Peyer's patch (tissue), 4 donors: ENCODE measurements at regions not wholly inside any gene's neighbourhood (a gene's known extent, or its start where the extent isn't known, plus 50 kb on each side); places are given as distances from the start of the nearest gene placed in this dataset.

ENCODE experiments used
- DNase-seq, 3 donors: peaks; one replicate each; pipeline ENCODE4 v3.0.0-alpha.2; 2017 to 2019
- H3K27ac ChIP-seq, 4 donors: fragments of 200-600 bp; sonication (generic); one replicate each; pipeline ENCODE4 v1.5.1; 2016 to 2019
- H3K27me3 ChIP-seq, 2 donors: fragments of 200-600 bp; sonication (generic); one replicate each; pipeline ENCODE4 v1.5.1; 2019
- H3K36me3 ChIP-seq, 3 donors: fragments of 200-600 bp; sonication (generic); one replicate each; pipeline ENCODE4 v1.5.1; 2016 to 2019
- H3K4me1 ChIP-seq, 4 donors: fragments of 200-600 bp; sonication (generic); one replicate each; pipeline ENCODE4 v1.5.1; 2016 to 2019
- H3K4me3 ChIP-seq, 4 donors: fragments of 200-600 bp; sonication (generic); 1 replicate in 3 of 4; 2 replicates in 1 of 4; pipeline ENCODE4 v1.5.1; 2016 to 2019; ENCODE audit warnings: mild to moderate bottlenecking in 1 of 4
- H3K9me3 ChIP-seq, 4 donors: fragments of 200-600 bp; sonication (generic); one replicate each; pipeline ENCODE4 v1.5.1; 2016 to 2019; ENCODE audit warnings: mild to moderate bottlenecking in 1 of 4
- POLR2A ChIP-seq, 2 donors: fragments of 450-650 bp; IDR thresholded peaks; one replicate each; pipeline ENCODE4 v1.5.1; 2017; ENCODE audit warnings: antibody characterized with exemption in 2 of 2, mild to moderate bottlenecking in 2 of 2, moderate library complexity in 2 of 2
- TF ChIP-seq, protein P1 (sequence below), 6 experiments: fragments of 450-650 bp in 4 of 6; fragments of 200-600 bp in 2 of 6; sonication (generic) in 1 of 6; IDR thresholded peaks; one replicate each; pipeline ENCODE4 v1.5.1; 2017 to 2019; ENCODE audit warnings: antibody characterized with exemption in 6 of 6, mild to moderate bottlenecking in 3 of 6, moderate library complexity in 1 of 6

DNA sequence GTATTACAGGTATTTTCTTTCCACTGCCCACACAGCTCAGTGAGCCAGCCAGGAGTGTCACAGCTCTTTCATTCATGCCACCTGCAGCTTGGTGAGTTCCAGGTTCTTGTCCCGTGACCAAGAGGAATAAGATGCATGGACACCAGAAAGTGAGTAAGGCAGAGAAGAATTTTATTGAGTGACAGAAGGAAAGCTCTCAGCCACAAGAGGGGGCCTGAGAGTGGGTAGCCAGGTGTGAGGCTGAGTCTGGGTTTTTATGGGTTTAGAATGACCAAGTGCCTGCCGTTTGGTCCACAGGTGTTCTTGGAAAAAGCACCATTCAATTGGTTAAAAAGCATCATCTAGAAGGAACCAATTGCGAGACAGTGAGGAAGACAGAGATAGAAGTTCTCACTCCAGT lies 1097.1 kb upstream of the SLC39A10 start:
- TF ChIP-seq, protein P1, sequence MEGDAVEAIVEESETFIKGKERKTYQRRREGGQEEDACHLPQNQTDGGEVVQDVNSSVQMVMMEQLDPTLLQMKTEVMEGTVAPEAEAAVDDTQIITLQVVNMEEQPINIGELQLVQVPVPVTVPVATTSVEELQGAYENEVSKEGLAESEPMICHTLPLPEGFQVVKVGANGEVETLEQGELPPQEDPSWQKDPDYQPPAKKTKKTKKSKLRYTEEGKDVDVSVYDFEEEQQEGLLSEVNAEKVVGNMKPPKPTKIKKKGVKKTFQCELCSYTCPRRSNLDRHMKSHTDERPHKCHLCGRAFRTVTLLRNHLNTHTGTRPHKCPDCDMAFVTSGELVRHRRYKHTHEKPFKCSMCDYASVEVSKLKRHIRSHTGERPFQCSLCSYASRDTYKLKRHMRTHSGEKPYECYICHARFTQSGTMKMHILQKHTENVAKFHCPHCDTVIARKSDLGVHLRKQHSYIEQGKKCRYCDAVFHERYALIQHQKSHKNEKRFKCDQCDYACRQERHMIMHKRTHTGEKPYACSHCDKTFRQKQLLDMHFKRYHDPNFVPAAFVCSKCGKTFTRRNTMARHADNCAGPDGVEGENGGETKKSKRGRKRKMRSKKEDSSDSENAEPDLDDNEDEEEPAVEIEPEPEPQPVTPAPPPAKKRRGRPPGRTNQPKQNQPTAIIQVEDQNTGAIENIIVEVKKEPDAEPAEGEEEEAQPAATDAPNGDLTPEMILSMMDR (IDR thresholded peaks at IDR 0.05): no peak
- TF ChIP-seq POLR2A (IDR thresholded peaks at IDR 0.05): no peak

DNA sequence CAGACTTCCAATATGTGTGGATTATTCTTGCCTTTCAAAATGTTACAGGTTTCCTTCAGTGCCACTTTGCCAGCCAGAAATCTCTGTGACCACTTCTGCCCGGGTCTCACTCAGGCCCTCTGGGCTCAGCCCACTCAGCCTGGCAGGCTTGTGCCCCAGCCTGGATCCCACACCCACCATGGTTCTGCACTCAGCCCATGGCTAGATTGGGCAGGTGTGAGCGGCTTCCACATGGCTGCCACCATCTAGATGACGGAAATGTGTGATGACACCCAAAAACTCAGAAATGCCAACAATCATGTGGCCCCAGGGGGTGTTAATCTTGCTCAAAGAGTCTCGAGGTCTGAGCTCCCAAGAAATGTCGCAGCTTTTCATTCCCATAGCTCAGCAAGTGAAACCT lies 1097.5 kb upstream of the SLC39A10 start:
- no peak for TF ChIP-seq POLR2A (IDR thresholded peaks at IDR 0.05)
- TF ChIP-seq, protein P1 (IDR thresholded peaks at IDR 0.05): no peak
- no peaks in the 10 kb centered on the region for H3K36me3 ChIP-seq
- H3K4me1 ChIP-seq: no peaks in the 10 kb centered on the region
- no peak overlapping the region for H3K27ac ChIP-seq
- H3K27me3 ChIP-seq: no peaks in the 10 kb centered on the region
- DNase-seq: no peak
- no peak overlapping the region for H3K4me3 ChIP-seq
- no peaks in the 10 kb centered on the region for H3K9me3 ChIP-seq

More for the DNA sequence above, 1097.1 kb upstream of the SLC39A10 start:
- H3K4me3 ChIP-seq: no peak overlapping the region
- H3K36me3 ChIP-seq: no peaks in the 10 kb centered on the region
- no peak overlapping the region for H3K27ac ChIP-seq
- H3K27me3 ChIP-seq: no peaks in the 10 kb centered on the region
- DNase-seq: no peak
- no peaks in the 10 kb centered on the region for H3K4me1 ChIP-seq
- H3K9me3 ChIP-seq: no peaks in the 10 kb centered on the region

DNA sequence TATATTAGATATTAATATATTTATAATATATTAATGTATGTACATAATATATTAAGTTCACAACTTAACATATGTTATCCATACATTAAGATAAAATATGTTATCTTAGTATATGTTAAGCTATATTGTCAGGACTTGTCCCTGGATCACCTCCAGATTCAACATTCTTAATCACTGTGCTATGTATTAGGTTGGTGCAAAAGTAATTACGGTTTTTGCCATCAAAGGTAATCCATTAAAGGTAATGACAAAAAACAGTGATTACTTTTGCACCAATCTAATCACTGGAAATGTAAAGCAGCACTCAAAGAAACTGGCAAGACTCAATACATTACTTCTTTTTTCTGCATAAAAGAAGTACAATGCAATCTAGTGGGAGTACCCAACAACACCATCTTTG lies 1099.0 kb upstream of the SLC39A10 start:
- no peaks in the 10 kb centered on the region for H3K9me3 ChIP-seq
- no peaks in the 10 kb centered on the region for H3K27me3 ChIP-seq
- no peak for DNase-seq
- H3K36me3 ChIP-seq: no peaks in the 10 kb centered on the region
- H3K4me3 ChIP-seq: no peak overlapping the region
- H3K27ac ChIP-seq: no peak overlapping the region
- no peaks in the 10 kb centered on the region for H3K4me1 ChIP-seq
- TF ChIP-seq, protein P1 (IDR thresholded peaks at IDR 0.05): no peak
- TF ChIP-seq POLR2A (IDR thresholded peaks at IDR 0.05): no peak

DNA sequence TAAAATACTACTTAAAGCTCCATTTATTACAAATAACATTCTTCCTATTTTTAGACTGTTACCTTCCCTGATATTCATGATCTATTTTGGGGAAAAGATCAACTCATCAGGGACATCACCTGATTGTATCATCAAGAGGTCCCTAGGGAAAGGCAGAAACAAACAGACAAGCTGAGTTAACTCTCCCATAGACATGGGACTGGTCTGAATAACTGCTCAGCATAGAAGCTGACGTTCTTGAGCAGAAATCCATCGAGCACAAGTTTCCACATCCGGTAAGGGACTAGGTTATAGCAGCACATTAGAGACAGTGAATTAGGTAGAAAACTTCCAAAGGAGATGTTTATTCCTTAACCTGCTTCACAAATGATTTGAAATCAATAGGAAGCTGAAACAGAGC lies 1100.4 kb upstream of the SLC39A10 start:
- DNase-seq: no peak
- no peaks in the 10 kb centered on the region for H3K27me3 ChIP-seq
- no peak for TF ChIP-seq POLR2A (IDR thresholded peaks at IDR 0.05)
- TF ChIP-seq, protein P1 (IDR thresholded peaks at IDR 0.05): no peak
- H3K27ac ChIP-seq: no peak overlapping the region
- H3K36me3 ChIP-seq: no peaks in the 10 kb centered on the region
- H3K4me1 ChIP-seq: no peaks in the 10 kb centered on the region
- H3K9me3 ChIP-seq: no peaks in the 10 kb centered on the region
- no peak overlapping the region for H3K4me3 ChIP-seq

DNA sequence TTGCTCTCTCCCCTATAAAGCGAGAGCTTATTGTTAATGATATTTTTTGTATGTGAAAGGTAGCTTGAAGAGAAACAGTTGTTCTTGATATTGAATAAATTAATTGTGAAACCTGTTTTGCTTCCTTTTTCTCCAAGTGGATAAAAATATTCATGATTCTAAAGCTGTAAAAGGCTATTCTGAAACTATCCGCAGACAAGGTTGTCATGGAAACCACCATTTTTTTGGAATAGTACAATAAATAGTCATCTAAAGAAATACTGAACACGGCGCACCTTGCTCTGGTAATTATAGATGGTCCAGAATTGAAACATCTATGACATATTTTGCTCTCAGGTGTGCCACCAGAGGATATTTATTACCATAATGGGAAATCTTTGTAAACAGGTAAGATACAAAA lies 1103.0 kb upstream of the SLC39A10 start:
- Histone ChIP-seq H3K4me1 (no peaks in the 10 kb centered on the region), H3K9me3 (no peaks in the 10 kb centered on the region), H3K36me3 (no peaks in the 10 kb centered on the region), H3K4me3 (no peak overlapping the region), H3K27ac (no peak overlapping the region), H3K27me3 (no peaks in the 10 kb centered on the region)
- no peak for DNase-seq
- no peak for TF ChIP-seq POLR2A (IDR thresholded peaks at IDR 0.05)
- TF ChIP-seq, protein P1 (IDR thresholded peaks at IDR 0.05): no peak

DNA sequence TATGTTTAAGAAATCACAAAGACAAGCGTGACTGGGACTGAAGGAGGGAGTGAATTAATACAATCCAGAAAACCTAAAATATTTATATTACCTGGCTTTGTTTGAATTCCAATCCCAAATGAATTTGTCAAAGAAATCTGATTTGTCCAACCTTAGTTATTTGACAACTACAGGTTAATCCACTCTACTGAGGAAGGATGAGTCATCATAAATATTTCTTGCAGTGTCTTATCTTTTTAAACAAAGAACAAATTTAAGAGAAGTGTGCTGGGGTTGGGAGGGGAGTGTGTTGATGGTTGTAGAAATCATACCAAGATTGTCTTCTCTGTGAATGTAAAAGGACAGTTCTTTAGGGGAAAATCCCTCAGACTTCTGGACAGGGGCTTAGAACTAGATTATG lies 1106.3 kb upstream of the SLC39A10 start:
- no peak for DNase-seq
- Histone ChIP-seq H3K4me3 (no peak overlapping the region), H3K36me3 (no peaks in the 10 kb centered on the region), H3K27ac (no peak overlapping the region), H3K9me3 (no peaks in the 10 kb centered on the region), H3K27me3 (no peaks in the 10 kb centered on the region), H3K4me1 (no peaks in the 10 kb centered on the region)
- TF ChIP-seq, protein P1 (IDR thresholded peaks at IDR 0.05): no peak
- TF ChIP-seq POLR2A (IDR thresholded peaks at IDR 0.05): no peak
